ENCODE measurements at regions not wholly inside any gene's neighbourhood (a gene's known extent, or its start where the extent isn't known, plus 50 kb on each side); places are given as distances from the start of the nearest gene placed in this dataset.
A peak's percentile ranks its signal among the peaks of the same experiment; 100 is the strongest.

DNA sequence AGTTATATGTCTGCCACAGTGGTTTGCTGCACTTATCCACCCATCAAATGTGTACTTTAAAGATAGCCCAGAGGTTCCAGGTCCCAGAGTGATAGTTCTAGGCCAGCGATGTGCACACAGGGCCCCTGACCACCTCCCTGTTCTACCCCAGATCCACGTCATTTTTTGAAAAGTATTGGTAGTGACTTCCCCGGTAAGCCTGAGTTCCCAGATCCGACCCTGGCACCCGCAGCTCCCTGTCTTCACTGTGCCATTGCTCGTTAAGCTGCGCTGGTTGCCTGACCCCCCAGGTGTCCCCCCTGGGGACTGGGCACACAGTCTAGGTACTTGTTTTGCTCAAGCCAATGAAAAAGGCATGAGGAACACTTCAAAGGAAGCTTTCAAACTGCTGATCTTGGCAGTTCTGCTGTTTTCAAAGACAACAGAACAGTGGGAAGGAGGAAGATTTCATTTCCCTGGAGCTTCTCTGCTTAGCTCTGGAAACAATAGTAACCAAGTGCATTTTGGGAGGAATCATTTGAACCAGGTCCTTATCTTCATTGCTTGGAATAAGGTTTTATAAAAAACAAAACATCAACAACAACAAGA is 116.3 kb upstream of the TAB2 start:
- Histone ChIP-seq H3K4me1 (ENCODE audit: control insufficient read depth, insufficient read depth, low read length) (peaks cover 14% of the 10 kb centered on the region; the same call in 1 of the 2 replicates), H3K36me3 (ENCODE audit: control insufficient read depth, insufficient read depth, low read length) (no peaks in the 10 kb centered on the region), H3K27me3 (ENCODE audit: control insufficient read depth, insufficient read depth, low read length) (no peaks in the 10 kb centered on the region), H3K9ac (ENCODE audit: low read depth, low read length) (no peak overlapping the region), H3K27ac (ENCODE audit: low read depth, low read length) (peak overlapping the region; percentile 3), H3K9me3 (ENCODE audit: control insufficient read depth, insufficient read depth, low read length) (no peaks in the 10 kb centered on the region), H3K4me3 (ENCODE audit: low read depth, low read length) (no peak overlapping the region)

DNA sequence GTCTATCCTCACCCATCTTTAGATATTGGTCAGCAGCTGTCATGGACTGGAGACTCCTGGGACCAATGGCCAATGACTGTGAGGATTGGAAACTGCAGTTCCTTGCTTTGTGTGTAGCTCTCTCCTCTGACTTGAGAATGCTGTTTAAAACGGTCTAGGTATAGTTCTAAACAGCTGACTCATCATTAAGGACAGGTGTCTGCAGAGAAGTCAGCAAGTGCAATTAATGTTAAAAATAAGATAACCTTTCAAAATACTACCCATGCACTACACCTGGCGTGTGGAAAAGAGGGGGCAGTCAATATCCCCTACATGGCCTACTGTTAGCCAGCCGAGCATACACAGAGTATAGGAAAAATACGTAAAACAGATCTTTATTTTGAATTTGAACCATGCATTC is 115.4 kb upstream of the TAB2 start:
- Histone ChIP-seq H3K4me1 (ENCODE audit: control insufficient read depth, insufficient read depth, low read length) (peaks cover 14% of the 10 kb centered on the region; the same call in 1 of the 2 replicates), H3K9ac (ENCODE audit: low read depth, low read length) (no peak overlapping the region), H3K36me3 (ENCODE audit: control insufficient read depth, insufficient read depth, low read length) (no peaks in the 10 kb centered on the region), H3K27ac (ENCODE audit: low read depth, low read length) (no peak overlapping the region), H3K9me3 (ENCODE audit: control insufficient read depth, insufficient read depth, low read length) (no peaks in the 10 kb centered on the region), H3K27me3 (ENCODE audit: control insufficient read depth, insufficient read depth, low read length) (no peaks in the 10 kb centered on the region), H3K4me3 (ENCODE audit: low read depth, low read length) (no peak overlapping the region)

- no peaks in the 10 kb centered on the region for H3K27me3 ChIP-seq (ENCODE audit: control insufficient read depth, insufficient read depth, low read length)
- H3K4me1 ChIP-seq (ENCODE audit: control insufficient read depth, insufficient read depth, low read length): peaks cover 14% of the 10 kb centered on the region; the same call in 1 of the 2 replicates
- no peak overlapping the region for H3K4me3 ChIP-seq (ENCODE audit: low read depth, low read length)
- H3K36me3 ChIP-seq (ENCODE audit: control insufficient read depth, insufficient read depth, low read length): no peaks in the 10 kb centered on the region
- no peaks in the 10 kb centered on the region for H3K9me3 ChIP-seq (ENCODE audit: control insufficient read depth, insufficient read depth, low read length)
- H3K9ac ChIP-seq (ENCODE audit: low read depth, low read length): no peak overlapping the region
- no peak overlapping the region for H3K27ac ChIP-seq (ENCODE audit: low read depth, low read length)
These were observed 114.6 kb upstream of the TAB2 start for GRCh38 chr6:149202952-149203351.

DNA sequence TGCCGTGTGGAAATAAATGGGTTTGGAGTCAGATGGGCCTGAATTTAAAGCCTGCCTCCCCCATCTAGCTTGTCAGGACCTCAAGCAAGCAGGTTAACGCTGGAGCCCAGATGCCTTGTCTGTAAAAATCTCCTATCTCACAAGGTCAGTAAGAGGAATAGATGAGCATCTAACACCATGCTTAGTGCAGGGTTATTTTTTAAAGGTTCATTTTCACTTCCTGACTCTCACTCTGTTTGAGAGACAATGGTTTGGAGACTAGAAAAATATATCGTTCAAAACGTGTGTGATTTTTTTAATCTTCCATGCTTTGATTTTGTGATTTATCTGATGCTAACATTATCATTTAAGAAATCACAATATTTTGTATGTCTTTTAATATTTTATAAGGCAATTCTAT is 114.0 kb upstream of the TAB2 start:
- H3K4me3 ChIP-seq (ENCODE audit: low read depth, low read length): no peak overlapping the region
- H3K4me1 ChIP-seq (ENCODE audit: control insufficient read depth, insufficient read depth, low read length): peaks cover 14% of the 10 kb centered on the region; the same call in 1 of the 2 replicates
- no peaks in the 10 kb centered on the region for H3K27me3 ChIP-seq (ENCODE audit: control insufficient read depth, insufficient read depth, low read length)
- H3K27ac ChIP-seq (ENCODE audit: low read depth, low read length): no peak overlapping the region
- no peak overlapping the region for H3K9ac ChIP-seq (ENCODE audit: low read depth, low read length)
- H3K9me3 ChIP-seq (ENCODE audit: control insufficient read depth, insufficient read depth, low read length): no peaks in the 10 kb centered on the region
- H3K36me3 ChIP-seq (ENCODE audit: control insufficient read depth, insufficient read depth, low read length): no peaks in the 10 kb centered on the region

DNA sequence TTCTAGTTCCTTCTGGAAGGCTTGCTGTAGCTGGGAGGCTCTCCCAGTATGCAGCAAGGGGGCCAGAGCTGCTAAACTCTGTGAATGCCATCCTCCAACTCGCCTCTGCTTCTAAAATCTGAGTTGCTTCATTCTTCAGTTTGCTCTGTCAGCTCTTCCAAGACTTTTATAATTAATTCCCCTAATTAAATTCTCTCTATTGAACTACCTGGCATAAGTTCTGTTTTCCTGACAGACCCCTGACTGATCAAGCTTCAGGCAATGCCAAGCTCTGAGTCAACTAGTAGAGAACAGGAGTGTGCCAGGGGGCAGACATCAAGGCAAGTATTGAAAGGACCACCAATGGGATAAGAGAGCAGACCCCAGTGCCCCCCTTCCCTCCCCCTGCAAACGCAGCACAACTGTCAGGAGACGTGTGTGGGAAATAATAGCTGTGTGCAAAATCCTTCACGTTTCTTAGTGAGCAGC is 109.3 kb upstream of the TAB2 start:
- H3K9me3 ChIP-seq (ENCODE audit: control insufficient read depth, insufficient read depth, low read length): no peaks in the 10 kb centered on the region

GRCh38 chr6:149209871-149210775 is 107.4 kb upstream of the TAB2 start:
- H3K27ac ChIP-seq (ENCODE audit: low read depth, low read length): no peak overlapping the region
- no peaks in the 10 kb centered on the region for H3K27me3 ChIP-seq (ENCODE audit: control insufficient read depth, insufficient read depth, low read length)
- no peak overlapping the region for H3K9ac ChIP-seq (ENCODE audit: low read depth, low read length)
- no peaks in the 10 kb centered on the region for H3K36me3 ChIP-seq (ENCODE audit: control insufficient read depth, insufficient read depth, low read length)
- H3K9me3 ChIP-seq (ENCODE audit: control insufficient read depth, insufficient read depth, low read length): no peaks in the 10 kb centered on the region
- no peak overlapping the region for H3K4me3 ChIP-seq (ENCODE audit: low read depth, low read length)
- H3K4me1 ChIP-seq (ENCODE audit: control insufficient read depth, insufficient read depth, low read length): no peaks in the 10 kb centered on the region

More for the DNA sequence above, 109.3 kb upstream of the TAB2 start:
- H3K36me3 ChIP-seq (ENCODE audit: control insufficient read depth, insufficient read depth, low read length): no peaks in the 10 kb centered on the region
- no peaks in the 10 kb centered on the region for H3K4me1 ChIP-seq (ENCODE audit: control insufficient read depth, insufficient read depth, low read length)
- H3K4me3 ChIP-seq (ENCODE audit: low read depth, low read length): no peak overlapping the region
- no peaks in the 10 kb centered on the region for H3K27me3 ChIP-seq (ENCODE audit: control insufficient read depth, insufficient read depth, low read length)
- no peak overlapping the region for H3K27ac ChIP-seq (ENCODE audit: low read depth, low read length)
- H3K9ac ChIP-seq (ENCODE audit: low read depth, low read length): no peak overlapping the region

DNA sequence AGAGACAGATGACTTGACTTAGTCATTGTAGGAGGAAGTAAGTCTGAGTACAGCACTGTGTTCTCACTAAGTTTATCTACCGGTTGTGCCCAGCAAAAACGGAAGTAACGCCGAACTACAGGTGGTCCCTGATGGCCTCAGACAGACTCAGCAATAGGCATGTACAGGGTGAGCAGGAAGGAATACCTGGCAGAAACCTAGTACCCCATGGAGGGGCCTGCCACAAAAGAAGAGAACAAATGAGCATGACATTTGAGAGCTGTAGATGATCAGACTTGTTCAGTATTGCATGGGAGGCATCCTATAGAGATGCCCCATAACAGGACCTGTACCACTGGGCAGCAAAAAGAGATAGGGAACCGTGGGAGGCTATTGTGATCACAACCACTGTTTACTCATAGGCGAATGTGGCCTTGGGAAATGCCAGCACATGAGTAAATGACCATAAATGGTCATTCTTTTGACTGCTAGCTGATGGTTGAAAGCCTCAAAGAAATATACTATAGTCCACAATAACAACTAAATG is 106.4 kb upstream of the TAB2 start:
- Histone ChIP-seq H3K9ac (ENCODE audit: low read depth, low read length) (no peak overlapping the region), H3K9me3 (ENCODE audit: control insufficient read depth, insufficient read depth, low read length) (no peaks in the 10 kb centered on the region), H3K27me3 (ENCODE audit: control insufficient read depth, insufficient read depth, low read length) (no peaks in the 10 kb centered on the region), H3K4me3 (ENCODE audit: low read depth, low read length) (no peak overlapping the region), H3K27ac (ENCODE audit: low read depth, low read length) (no peak overlapping the region), H3K36me3 (ENCODE audit: control insufficient read depth, insufficient read depth, low read length) (no peaks in the 10 kb centered on the region), H3K4me1 (ENCODE audit: control insufficient read depth, insufficient read depth, low read length) (0 out of 2 replicates have a peak, but pooled peaks cover 2% of the 10 kb centered on the region)

- no peaks in the 10 kb centered on the region for H3K9me3 ChIP-seq (ENCODE audit: control insufficient read depth, insufficient read depth, low read length)
- no peak overlapping the region for H3K4me3 ChIP-seq (ENCODE audit: low read depth, low read length)
- no peaks in the 10 kb centered on the region for H3K36me3 ChIP-seq (ENCODE audit: control insufficient read depth, insufficient read depth, low read length)
- H3K4me1 ChIP-seq (ENCODE audit: control insufficient read depth, insufficient read depth, low read length): peaks cover 13% of the 10 kb centered on the region
- no peak overlapping the region for H3K9ac ChIP-seq (ENCODE audit: low read depth, low read length)
- H3K27ac ChIP-seq (ENCODE audit: low read depth, low read length): no peak overlapping the region
- H3K27me3 ChIP-seq (ENCODE audit: control insufficient read depth, insufficient read depth, low read length): no peaks in the 10 kb centered on the region
These were observed 105.3 kb upstream of the TAB2 start for GRCh38 chr6:149212206-149212605.

DNA sequence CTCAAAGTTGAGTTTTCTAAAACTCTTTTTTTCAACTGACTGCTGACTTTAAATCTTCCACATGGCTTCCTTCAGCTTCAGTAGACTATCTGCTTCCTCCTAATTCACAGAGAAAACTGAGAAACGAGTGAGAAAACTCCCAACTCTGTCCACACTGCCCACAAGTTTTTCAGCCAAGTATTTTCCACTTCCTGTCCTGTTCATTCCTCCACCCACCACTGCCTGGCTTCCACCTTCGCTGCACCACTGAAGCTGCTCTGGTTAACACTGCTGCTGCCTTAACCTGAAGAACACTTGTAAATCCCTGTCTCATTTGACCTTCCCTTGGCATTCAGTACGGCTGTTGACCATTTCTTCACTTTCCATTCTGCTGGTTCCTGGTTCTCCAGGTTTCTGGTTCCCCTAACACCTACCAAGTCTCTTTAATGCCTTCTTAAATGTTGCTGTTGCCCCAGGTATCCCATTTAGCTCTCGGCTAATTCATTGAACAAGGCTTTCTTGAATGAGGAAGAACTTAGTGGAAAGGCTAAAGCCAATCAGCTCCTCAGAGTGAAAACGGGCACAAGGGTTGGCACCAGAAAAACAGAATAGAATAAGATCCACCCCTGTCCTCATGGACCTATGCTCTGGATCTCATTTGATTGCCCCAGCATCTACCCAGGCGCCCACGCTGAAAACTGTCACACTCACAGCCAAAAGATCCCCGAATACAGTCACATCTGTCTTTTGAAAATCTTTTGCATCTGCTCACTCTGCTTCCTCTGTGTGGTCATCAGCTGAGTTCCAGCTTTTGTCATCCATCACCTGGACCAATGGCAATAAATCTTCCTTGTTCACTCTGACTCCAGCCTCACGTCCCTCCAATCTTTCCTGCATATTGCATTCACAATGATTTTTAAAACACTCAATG is 104.4 kb upstream of the TAB2 start:
- Histone ChIP-seq H3K9ac (ENCODE audit: low read depth, low read length) (no peak overlapping the region), H3K9me3 (ENCODE audit: control insufficient read depth, insufficient read depth, low read length) (no peaks in the 10 kb centered on the region), H3K27ac (ENCODE audit: low read depth, low read length) (no peak overlapping the region), H3K36me3 (ENCODE audit: control insufficient read depth, insufficient read depth, low read length) (no peaks in the 10 kb centered on the region), H3K4me1 (ENCODE audit: control insufficient read depth, insufficient read depth, low read length) (peaks cover 16% of the 10 kb centered on the region), H3K27me3 (ENCODE audit: control insufficient read depth, insufficient read depth, low read length) (no peaks in the 10 kb centered on the region), H3K4me3 (ENCODE audit: low read depth, low read length) (no peak overlapping the region)

GRCh38 chr6:149213829-149214228 is 103.7 kb upstream of the TAB2 start:
- Histone ChIP-seq H3K9ac (ENCODE audit: low read depth, low read length) (no peak overlapping the region), H3K4me1 (ENCODE audit: control insufficient read depth, insufficient read depth, low read length) (peaks cover 16% of the 10 kb centered on the region), H3K4me3 (ENCODE audit: low read depth, low read length) (no peak overlapping the region), H3K36me3 (ENCODE audit: control insufficient read depth, insufficient read depth, low read length) (no peaks in the 10 kb centered on the region), H3K27me3 (ENCODE audit: control insufficient read depth, insufficient read depth, low read length) (no peaks in the 10 kb centered on the region), H3K9me3 (ENCODE audit: control insufficient read depth, insufficient read depth, low read length) (no peaks in the 10 kb centered on the region), H3K27ac (ENCODE audit: low read depth, low read length) (no peak overlapping the region)

All from HUES48 (cell line).